ENCODE measurements at regions not wholly inside any gene's neighbourhood (a gene's known extent, or its start where the extent isn't known, plus 50 kb on each side); places are given as distances from the start of the nearest gene placed in this dataset.

- 0 out of 2 replicates have a peak overlapping the region, but pooled peaks have one; percentile 1 for H3K27ac ChIP-seq (ENCODE audit: low read length)
- TF ChIP-seq EZH2 (IDR thresholded peaks at IDR 0.05; ENCODE audit: borderline replicate concordance, low read depth, low read length, severe bottlenecking) (no peak), CTCF (IDR thresholded peaks at IDR 0.05; ENCODE audit: borderline replicate concordance, extremely low read depth, low read length, poor library complexity, severe bottlenecking) (no peak)
These were observed 312.0 kb downstream of the SOX4 start for GRCh38 chr6:21905531-21905930.

GRCh38 chr6:21906826-21907225 lies 313.3 kb downstream of the SOX4 start:
- Histone ChIP-seq H3K4me1 (ENCODE audit: insufficient read depth, low read length) (peaks cover 37% of the 10 kb centered on the region), H3K27ac (ENCODE audit: low read length) (peak overlapping the region; percentile 32), H3K9ac (ENCODE audit: low read depth, low read length) (no peak overlapping the region), H3K36me3 (ENCODE audit: insufficient read depth, low read length) (no peaks in the 10 kb centered on the region; the same call in 1 of the 2 replicates), H3K4me3 (ENCODE audit: low read depth in 1 of 2, low read length in 2 of 2) (no peak overlapping the region), H3K27me3 (ENCODE audit: insufficient read depth, low read length, poor library complexity) (no peaks in the 10 kb centered on the region), H2AFZ (ENCODE audit: low read depth, low read length) (no peak overlapping the region), H3K4me2 (ENCODE audit: insufficient read depth, low read length) (peak overlapping the region; percentile 37; the same call in 1 of the 2 replicates), H3K79me2 (ENCODE audit: insufficient read depth, low read length) (peaks cover 7% of the 10 kb centered on the region), H4K20me1 (ENCODE audit: insufficient read depth, low read length) (no peaks in the 10 kb centered on the region), H3K9me3 (ENCODE audit: insufficient read depth, low read length, severe bottlenecking) (no peaks in the 10 kb centered on the region)
- no peak for DNase-seq
- TF ChIP-seq EZH2 (IDR thresholded peaks at IDR 0.05; ENCODE audit: borderline replicate concordance, low read depth, low read length, severe bottlenecking) (no peak), CTCF (IDR thresholded peaks at IDR 0.05; ENCODE audit: borderline replicate concordance, extremely low read depth, low read length, poor library complexity, severe bottlenecking) (no peak)
- 0 out of 3 replicates have a peak, but pooled peaks have one; percentile 18 for ATAC-seq (ENCODE audit: insufficient read depth, low read depth)

More at GRCh38 chr6:21905531-21905930, 312.0 kb downstream of the SOX4 start:
- no peaks in the 10 kb centered on the region for H3K9me3 ChIP-seq (ENCODE audit: insufficient read depth, low read length, severe bottlenecking)
- no peaks in the 10 kb centered on the region for H3K27me3 ChIP-seq (ENCODE audit: insufficient read depth, low read length, poor library complexity)
- peaks cover 37% of the 10 kb centered on the region for H3K4me1 ChIP-seq (ENCODE audit: insufficient read depth, low read length)
- ATAC-seq (ENCODE audit: insufficient read depth, low read depth) (no peak), DNase-seq (no peak)
- no peak overlapping the region for H2AFZ ChIP-seq (ENCODE audit: low read depth, low read length)
- no peak overlapping the region for H3K4me3 ChIP-seq (ENCODE audit: low read depth in 1 of 2, low read length in 2 of 2)
- no peaks in the 10 kb centered on the region for H4K20me1 ChIP-seq (ENCODE audit: insufficient read depth, low read length)
- peaks cover 7% of the 10 kb centered on the region for H3K79me2 ChIP-seq (ENCODE audit: insufficient read depth, low read length)
- H3K9ac ChIP-seq (ENCODE audit: low read depth, low read length): no peak overlapping the region
- no peaks in the 10 kb centered on the region; the same call in 1 of the 2 replicates for H3K36me3 ChIP-seq (ENCODE audit: insufficient read depth, low read length)
- H3K4me2 ChIP-seq (ENCODE audit: insufficient read depth, low read length): no peak overlapping the region

- no peak overlapping the region for H3K4me3 ChIP-seq (ENCODE audit: low read depth in 1 of 2, low read length in 2 of 2)
- no peaks in the 10 kb centered on the region for H4K20me1 ChIP-seq (ENCODE audit: insufficient read depth, low read length)
- no peaks in the 10 kb centered on the region for H3K9me3 ChIP-seq (ENCODE audit: insufficient read depth, low read length, severe bottlenecking)
- peak overlapping the region; percentile 32 for H3K27ac ChIP-seq (ENCODE audit: low read length)
- H2AFZ ChIP-seq (ENCODE audit: low read depth, low read length): no peak overlapping the region
- no peaks in the 10 kb centered on the region for H3K27me3 ChIP-seq (ENCODE audit: insufficient read depth, low read length, poor library complexity)
- H3K79me2 ChIP-seq (ENCODE audit: insufficient read depth, low read length): peaks cover 7% of the 10 kb centered on the region
- TF ChIP-seq CTCF (IDR thresholded peaks at IDR 0.05; ENCODE audit: borderline replicate concordance, extremely low read depth, low read length, poor library complexity, severe bottlenecking) (no peak), EZH2 (IDR thresholded peaks at IDR 0.05; ENCODE audit: borderline replicate concordance, low read depth, low read length, severe bottlenecking) (no peak)
- H3K4me2 ChIP-seq (ENCODE audit: insufficient read depth, low read length): peak overlapping the region; percentile 37
- no peak for DNase-seq
- H3K36me3 ChIP-seq (ENCODE audit: insufficient read depth, low read length): no peaks in the 10 kb centered on the region; the same call in 1 of the 2 replicates
- peaks cover 37% of the 10 kb centered on the region for H3K4me1 ChIP-seq (ENCODE audit: insufficient read depth, low read length)
- peak; percentile 51; the same call in 2 of the 3 replicates for ATAC-seq (ENCODE audit: insufficient read depth, low read depth)
- no peak overlapping the region for H3K9ac ChIP-seq (ENCODE audit: low read depth, low read length)
These were observed 313.7 kb downstream of the SOX4 start for GRCh38 chr6:21907291-21907690.
